Fibroblast of skin of scalp (primary cell): ENCODE measurements at regions not wholly inside any gene's neighbourhood (a gene's known extent, or its start where the extent isn't known, plus 50 kb on each side); places are given as distances from the start of the nearest gene placed in this dataset.

ENCODE experiments used
- DNase-seq: peaks from one replicate; pipeline ENCODE4 v3.0.0-alpha.2; 2013

DNA sequence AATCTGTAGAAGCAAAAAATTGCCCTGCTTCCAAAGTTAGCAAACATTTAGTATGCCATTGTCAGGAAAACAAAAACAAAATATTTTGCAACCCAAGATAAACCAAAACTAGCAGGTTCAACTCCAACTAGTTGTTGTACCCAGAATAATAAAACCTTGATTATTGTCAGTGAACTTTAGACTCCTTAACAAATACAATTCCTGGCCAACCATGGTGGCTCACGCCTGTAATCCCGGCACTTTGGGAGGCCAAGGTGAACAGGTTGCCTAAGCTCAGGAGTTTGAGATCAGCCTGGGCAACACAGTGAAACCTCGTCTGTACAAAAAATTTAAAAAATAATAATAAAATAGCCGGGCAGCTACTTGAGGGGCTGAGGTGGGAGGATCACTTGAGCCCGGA is 53.6 kb upstream of the EPCAM start:
- no peak for DNase-seq

DNA sequence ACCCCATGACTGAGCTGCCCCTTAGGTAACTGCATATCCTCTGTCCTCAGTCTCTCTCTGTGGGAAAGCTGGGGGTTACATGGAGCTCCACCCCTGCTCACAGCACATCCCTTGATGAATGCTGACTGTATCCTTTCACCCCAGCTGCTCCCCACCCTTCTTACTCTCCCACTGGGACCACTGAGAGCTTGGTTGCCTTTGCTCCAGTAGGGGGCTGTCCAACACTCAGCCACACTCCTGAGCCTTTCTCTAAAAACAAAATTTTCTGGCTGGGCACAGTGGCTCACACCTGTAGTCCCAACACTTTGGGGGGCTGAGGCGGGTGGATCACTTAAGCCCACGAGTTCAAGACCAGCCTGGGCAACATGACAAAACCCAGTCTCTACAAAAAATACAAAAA is 55.4 kb upstream of the EPCAM start:
- DNase-seq, result no peak

DNA sequence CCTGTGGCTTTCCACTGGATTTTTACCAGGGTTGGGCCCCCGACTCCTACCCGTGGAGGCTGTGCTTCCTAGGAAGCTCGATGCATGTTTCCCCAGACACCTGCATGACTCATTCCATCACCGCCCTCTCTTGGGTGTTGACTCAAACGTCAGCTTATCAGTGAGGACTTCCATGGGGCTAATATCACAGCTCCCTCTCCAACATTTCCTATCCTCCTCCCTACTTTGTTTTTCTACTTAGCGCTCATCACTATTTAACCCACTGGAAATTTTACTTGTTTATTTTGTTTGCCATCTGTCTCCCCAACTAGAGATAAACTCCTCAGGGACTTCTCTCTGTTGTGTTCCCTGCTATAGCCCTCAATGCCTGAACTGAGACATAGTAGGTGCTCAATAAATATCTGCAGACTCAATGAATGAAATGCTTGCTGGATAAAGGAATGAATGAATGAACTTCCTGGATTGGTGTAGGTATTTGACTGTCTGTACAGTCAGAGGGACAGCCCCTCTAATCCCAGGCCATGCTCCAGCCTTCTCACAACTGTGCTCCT is 55.9 kb upstream of the EPCAM start:
- no peak for DNase-seq

DNA sequence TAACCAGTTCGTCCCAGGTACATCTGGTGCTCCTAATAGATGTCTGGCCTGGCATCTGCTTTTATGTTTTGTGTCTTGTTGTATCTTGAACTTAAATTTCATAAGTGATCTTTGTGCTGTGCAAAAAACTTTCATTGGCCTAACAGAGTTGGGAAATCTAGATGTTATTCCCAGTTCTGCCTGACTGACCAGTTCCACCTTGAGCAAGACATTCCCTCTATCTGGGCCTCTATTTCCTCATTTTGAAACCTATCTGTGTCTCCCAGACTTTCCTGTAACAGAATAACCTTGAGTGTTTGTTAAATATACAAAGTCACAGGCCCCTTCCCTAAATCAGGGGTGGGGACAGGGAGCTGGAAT is 56.6 kb upstream of the EPCAM start:
- no peak for DNase-seq

DNA sequence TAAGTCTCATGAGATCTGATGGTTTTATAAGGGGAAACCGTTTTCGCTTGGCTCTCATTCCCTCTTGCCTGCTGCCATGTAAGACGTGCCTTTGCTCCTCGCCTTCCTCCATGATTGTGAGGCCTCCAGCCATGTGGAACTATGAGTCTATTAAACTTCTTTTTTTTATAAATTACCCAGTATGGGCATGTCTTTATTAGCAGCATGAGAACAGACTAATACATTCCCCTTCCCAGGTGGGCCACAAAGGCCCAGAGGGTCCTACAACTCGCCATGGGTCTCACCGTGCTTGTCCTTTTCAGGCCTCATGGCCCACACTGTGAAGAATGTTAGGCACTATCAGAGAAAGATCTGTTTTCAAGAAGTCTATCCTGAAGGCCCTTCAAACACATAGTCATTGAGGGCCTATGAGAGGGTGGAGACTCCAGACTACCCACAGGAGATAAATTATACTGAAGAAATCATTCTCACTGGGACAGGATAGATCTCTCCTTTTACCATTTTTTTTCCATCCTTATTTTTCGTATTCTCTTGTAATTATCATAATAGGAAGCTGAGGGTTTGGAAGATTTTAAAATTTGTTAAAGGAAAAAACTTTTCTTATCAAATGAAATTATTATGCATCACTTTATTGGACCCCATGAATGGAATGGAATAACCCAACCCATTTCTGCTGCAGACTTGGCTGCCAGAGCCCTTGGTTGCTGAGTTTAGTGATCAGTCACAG is 57.2 kb upstream of the EPCAM start:
- no peak for DNase-seq

DNA sequence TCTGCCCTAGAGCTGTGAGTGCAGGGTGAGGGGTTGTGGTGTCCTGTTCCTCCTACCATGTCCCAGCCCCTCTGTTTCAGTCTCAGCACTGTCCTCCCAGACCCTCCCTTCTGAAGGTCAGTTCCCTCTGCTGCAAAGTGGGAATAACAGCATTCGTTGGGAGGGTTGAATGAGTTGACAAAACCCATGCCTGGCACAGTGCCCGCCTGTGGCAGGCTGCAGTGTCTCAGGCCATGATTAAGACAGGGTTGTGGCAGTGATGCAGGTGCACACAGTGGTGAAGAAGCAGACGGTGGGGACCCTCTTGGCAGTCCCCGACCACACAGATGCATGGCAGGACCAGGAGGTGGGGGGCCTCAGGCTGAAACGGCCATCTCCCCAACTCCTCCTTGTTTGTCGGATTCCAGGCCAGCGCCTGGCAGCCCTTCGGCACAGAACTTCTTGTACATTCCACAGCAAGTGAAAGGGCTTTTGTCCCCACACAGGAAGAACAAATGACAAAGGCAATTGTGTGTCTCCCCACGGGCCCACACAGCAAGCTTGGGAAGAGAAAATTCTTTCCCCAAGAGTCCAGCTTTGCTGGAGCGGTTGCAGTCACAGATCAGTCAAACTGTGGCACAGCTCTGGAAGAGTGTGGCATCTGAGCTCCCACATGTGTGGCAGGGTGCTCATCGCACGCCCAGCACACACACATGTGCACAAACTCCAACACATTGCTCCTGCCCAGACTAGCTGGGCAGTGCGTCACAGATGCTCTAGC is 58.1 kb upstream of the EPCAM start:
- peak; percentile 17 for DNase-seq

DNA sequence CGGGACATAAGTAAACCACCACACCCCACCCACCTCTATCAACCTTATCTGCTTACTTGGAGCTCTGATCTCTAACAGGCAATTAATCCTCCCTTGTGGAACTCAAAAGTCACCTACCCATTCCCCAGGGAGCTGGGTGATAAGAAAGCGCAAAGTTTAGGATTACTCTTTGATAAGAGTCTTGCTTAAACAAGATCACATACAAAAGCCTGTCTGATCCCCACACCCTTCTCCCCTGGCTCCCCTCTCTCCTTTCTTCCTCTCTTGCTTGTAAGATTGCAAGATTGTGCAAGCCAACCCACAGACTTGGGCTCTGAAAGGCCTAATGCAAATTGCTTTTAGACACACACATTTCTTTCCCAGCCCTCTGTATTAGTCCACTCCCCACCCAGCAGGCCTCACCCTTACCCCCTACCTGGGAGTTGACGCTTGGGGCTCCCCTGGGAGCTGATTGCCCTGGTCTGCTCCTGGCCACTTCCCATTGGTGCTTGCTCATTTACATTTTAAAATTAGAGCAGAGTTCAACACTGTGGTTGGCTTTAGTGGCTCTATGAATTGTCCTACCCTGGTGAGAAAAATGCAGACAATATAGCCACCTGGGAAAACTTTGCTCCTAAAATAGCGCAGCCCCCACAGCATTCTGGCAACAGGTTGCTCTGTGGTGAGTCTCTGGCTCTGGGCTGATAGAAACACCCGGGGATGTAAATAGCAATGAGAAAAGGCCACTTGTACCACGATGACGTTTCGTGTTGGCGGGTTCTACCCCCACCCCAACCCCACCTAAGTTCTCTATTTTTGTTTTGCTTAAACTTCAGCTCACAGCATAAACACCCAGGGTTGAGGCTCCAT is 58.9 kb upstream of the EPCAM start:
- peak; percentile 30 for DNase-seq

DNA sequence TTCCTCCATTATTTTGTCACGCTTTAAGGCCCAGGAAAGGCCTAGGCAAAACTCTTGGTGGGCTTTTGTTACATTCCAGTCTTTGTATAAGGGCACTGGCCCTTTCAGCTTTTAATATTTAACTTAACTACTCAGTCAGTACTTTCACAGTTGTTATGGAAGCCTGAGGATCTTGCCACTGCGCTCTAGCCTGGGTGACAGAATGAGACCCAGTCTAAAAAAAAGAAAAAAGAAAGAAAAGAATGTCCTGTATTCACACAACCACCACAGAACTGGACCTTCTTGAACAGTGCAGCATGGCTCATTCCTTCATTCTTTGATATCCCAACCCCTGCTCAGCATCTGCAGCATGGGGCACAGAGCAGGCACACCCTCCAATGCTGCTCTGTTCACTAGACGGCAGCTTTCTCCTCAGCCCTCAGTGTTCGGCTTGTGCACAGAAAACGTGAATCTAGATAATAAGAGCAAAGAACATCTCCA is 59.6 kb upstream of the EPCAM start:
- DNase-seq, result no peak

DNA sequence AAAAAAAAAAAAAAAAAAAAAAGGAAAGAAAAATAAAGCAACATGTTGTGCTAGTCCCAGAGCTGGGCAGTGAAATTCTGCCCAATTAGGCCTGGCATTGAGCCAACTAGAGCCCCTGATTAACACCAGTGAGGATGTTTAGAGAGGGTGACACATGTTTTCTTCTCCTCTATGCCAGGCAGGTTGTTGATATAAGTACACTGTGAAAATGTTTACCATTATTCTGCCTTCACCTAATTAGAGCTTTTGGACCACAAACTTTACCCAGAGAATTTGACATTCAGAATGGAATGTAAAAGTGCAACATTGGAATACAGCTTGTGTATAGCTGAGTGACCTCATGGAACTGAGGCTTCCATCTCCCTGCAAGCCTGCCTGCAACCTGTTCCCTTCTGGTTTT is 62.0 kb upstream of the EPCAM start:
- DNase-seq, result peak; percentile 23

DNA sequence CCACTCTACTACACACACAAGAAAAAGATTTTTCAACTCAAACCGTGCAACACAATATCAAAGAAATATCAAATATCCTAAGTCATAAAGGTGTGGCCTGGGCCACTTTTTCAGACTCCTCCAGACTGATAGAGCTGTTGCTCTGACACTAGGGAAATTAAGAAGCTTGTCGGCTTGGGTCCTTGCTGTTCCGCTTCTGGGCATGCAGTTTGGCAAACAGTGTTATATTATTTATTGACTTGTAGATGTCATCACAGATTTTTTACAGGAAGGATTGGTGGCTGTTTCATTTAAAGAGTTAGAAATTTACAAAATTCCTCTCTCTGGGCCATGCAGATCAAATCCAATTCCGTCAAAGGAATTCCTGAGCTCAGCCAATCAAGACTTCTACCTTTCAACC is 64.5 kb upstream of the EPCAM start:
- no peak for DNase-seq

DNA sequence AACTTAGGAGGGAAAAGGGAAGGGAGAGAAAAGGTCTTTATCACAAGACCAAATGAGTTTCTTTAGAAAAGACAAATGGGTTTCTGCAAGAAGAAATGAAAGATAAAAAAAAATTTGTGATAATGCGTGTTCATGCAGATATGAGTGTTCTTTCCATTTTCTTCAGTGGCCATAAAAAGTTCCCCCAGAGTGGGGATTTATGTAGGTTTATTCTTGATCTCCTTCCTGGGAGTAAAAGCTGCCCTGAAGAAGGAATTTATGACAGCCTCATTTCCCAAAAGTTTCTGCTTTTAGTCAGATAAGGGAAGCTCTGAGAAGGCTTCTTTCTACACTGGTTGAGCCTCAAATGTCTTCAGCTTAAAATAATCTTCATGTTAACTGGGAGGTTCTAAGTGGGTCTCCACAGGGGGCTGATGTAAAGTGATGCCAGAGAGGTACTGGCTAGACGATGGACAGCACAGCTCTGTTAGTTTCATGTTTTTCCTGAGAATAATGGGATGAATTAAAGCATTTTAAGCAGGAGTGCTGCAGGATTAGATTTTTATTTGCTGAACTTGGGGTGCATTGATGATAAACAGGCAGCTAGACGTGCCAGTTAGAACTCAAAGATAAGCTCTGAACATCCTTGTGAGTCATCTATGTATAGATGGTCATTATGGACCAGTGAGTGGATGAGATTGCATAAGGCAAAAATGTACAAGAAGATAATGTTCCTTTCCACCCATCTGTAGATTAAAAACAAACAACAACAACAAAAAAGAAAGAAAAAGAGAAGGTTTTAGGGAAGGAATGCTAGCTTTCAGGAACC is 65.6 kb upstream of the EPCAM start:
- peak; percentile 14 for DNase-seq

DNA sequence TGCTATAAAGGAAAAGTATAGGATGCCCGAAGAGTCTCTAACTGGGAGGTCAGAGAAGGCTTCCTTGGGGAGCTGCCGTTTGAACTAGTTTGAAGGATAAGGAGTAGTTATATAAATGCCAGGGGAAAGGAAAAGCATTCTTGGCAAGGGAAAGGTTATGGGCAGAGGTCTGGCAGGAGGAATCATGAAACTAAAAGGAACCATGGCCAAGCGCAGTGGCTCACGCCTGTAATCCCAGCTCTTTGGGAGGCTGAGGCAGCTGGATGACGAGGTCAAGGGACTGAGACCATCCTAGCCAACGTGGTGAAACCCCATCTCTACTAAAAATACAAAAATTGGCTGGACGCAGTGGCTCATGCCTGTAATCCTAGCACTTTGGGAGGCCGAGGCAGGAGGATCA is 66.8 kb upstream of the EPCAM start:
- DNase-seq, result no peak

DNA sequence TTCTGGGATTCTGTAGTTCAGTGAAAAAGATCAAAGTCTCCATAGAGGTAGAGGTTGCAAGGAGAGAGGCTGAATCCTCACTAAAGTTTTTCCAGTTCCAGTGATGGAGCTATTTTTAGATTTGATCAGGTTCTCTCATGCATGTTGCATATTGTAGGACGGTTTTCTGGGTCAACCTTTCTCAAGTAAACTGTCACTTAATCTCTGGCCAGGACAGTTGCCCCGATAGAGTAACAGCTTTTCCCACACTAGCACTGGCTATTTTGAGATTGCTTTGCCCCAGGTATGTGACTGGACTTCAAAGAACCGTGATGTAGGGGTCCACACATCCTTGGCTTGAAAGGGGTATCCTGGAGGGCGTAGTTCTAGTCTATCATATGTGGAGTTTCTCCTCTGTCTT is 67.4 kb upstream of the EPCAM start:
- no peak for DNase-seq

DNA sequence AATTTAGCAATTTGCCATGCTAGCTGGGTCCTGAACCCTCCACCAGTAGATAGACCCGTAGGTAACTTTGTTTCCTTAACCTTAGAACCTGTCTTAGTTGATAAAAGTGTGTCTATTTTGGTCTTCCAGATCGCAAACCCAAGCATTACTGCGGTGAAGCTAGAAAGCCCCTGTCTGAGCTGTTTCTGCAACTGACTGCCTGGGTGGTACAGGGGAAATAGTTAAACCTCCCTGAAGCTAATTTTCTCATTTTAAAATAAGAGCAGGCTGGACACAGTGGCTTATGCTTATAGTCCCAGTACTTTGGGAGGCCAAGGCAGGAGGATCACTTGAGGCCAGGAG is 67.9 kb upstream of the EPCAM start:
- no peak for DNase-seq

DNA sequence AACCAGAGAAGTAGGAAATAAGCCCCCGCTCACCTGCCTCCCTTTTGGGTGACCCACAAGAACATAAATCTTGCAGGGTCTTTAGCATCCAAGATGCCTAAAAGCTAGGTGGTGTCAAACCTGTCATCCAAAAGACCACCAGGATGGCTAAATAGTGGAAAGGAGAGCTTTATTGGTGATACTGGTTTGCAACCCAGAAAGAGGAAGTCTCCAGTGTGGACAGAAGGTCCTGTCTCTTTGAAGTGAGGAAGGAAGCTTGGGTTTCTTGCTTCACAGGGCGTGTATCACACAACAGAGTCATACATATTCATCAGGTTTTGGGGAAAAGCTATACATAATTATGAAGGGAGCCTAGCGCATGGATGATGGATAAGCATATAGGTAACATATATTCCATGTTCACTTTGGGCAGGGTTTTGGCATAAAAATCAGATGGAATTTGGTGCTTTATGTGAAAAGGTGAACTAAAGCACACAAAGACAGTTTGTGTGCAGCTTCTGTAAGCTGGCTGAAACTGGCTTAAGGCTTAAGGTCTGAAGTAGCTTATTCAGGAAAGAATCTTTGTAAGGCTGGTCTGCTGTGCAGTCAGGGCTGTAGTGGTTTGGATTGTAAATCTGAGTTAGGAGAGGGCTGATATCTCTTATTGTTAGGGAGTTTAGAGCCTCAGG is 68.4 kb upstream of the EPCAM start:
- no peak for DNase-seq

DNA sequence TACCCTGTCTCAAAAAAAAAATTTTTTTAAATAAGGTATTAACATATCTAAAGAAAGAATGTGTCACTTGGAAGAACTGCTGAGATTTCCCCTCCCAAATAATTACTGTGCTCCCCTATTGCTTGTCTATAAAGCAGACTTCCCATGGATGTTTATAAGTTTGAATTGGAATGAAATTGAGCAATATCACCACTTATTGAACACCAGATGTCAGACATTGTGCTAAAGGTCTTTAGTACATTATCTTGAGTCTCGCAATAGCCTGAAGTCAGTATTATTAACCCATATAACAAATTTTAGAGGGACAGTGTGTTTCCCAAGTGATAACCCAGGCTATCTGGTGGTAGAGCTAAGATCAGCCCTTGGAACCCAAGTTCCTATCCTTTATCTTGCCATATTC is 69.0 kb upstream of the EPCAM start:
- DNase-seq, result no peak

DNA sequence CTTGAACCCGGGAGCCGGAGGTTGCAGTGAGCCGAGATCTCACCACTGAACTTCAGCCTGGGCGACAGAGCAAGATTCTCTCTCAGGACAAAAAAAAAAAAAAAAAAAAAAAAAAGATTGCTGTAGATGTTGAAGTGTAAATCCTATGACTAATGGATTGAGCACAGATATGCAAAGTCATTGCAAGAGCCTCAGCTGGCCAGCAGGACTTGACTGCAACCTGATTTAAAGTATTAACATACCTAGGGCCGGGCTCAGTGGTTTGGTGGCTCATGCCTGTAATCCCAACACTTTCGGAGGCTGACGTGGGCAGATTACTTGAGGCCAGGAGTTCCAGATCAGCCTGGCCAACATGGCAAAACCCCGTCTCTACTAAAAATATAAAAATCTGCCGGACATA is 69.6 kb upstream of the EPCAM start:
- peak; percentile 74 for DNase-seq

DNA sequence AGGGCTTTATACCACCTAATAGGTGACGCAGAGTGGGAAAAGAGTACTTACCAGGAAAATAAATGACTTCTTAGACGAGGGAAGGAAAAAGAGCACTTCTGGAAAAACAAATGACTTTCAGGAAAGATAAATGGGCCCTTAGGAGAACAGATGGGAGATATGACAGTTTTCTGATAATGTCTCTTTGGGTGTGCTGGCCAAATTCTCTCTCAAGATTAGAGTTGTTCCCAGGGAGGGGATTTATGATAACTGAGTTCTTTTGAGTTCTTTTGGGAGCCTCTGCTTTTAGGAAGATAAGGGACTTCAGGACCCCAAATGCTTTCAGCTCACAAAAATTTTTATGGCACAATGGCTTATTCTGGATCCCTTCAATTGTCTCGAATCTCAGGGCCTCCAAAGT is 70.3 kb upstream of the EPCAM start:
- DNase-seq, result no peak

DNA sequence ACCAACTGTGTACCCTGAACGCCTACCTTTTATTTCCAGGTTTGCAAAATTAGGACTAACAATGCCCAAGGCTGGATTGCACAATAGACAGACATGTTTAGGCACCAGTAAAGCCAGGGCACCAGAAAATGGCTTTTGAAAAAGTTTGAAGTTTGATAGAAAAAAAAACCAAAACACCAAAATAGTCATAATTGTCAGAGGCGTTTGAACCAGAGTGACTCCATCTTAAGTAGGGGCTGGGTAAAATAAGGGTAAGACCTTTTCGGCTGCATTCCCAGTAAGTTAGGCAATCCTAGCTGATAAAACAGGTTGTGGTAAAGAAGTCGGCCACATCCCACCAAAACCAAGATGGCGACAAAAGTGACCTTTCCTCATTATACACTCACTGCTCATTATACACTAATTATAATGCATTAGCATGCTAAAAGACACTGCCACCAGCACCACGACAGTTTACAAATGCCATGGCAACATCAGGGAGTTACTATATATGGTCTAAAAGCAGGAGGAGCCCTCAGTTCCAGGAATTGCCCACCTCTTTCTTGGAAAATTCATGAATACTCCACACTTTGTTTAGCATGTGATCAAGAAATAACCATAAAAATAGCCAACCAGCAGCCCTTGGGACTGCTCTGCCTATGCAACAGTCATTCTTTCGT is 71.2 kb upstream of the EPCAM start:
- DNase-seq, result no peak

DNA sequence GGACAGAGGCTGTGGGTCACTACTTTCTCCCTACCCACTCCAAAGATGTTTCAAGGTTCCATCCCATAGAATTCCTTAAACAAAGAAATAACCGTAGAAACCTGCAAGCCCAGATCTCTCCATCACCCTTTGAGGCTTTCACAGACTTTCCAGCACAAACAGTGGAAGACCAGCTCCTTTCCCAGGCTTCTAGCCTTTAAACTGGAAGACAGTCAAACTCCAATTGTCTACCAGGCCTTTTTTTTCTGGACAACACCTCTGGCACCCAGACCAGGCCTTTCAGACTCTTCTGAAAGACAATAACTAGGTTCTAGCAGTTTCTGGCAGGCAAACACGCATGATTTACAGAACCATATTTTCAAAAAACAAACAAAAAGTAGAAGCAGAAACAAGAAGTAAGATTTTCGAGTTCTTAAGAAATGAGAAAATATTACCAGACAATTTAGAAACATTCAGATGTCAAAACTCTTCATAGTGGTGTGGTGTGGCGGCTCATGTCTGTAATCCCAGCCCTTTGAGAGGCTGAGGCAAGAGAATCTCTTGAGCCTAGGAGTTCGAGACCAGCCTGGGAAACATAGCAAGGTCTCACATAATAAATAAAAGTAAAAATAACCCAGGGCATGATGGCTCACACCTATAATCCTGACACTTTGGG is 73.0 kb upstream of the EPCAM start:
- no peak for DNase-seq
